HG03175 (cell line): ENCODE measurements at regions not wholly inside any gene's neighbourhood (a gene's known extent, or its start where the extent isn't known, plus 50 kb on each side); places are given as distances from the start of the nearest gene placed in this dataset.
"Not testable (repeated sequence)": the region's sequence is repeated elsewhere in the genome, so short reads cannot be mapped to it uniquely, and the experiment has no call there.

Experiments
- ATAC-seq: cut with Tn5 transposase; IDR thresholded peaks from one replicate; pipeline ENCODE4 v1.9.1; 2021; ENCODE audit warnings: mild to moderate bottlenecking, moderate library complexity; ENCODE audit not compliant: unreplicated experiment

- not testable (repeated sequence) for ATAC-seq
Observed at GRCh38 chrX:67213686-67214085, 330.1 kb upstream of the AR start.

DNA sequence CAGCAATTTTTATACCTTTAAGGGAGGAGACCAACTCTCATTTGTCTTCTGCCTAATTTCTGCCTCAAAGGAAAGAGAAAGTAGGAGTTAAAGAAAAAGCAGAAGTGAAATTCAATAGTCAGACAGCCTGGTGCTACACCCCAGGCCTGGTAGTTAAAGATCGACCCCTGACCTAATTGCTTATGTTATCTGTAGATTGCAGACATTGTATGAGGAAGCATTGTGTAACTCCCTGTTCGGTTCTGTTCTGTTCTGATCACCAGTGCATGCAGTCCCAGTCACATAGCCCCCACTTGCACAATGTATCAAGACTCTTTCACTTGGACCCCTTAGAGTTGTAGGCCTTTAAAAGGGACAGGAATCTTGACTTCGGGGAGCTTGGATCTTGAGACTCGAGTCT, 335.9 kb upstream of the AR start:
- ATAC-seq: no peak

- no peak for ATAC-seq
Observed at GRCh38 chrX:67159437-67159836, 384.4 kb upstream of the AR start.

- no peak for ATAC-seq
Observed at GRCh38 chrX:67114635-67115034, 429.2 kb upstream of the AR start.

DNA sequence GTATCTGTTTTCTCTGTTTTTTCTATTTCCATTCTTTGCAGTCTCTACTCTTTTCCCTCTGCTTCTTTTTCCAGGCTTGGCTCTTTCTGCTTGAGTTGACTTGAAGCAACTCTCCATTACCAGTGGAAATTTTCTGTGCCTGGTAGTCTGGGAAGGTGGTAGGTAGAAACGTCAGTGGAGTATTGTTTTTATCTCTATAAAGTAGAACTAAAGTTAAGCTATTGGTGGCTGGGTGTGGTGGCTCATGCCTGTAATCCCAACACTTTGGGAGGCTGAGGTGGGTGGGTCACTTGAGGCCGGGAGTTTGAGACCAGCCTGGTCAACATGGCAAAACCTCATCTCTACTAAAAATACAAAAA, 438.1 kb upstream of the AR start:
- no peak for ATAC-seq

DNA sequence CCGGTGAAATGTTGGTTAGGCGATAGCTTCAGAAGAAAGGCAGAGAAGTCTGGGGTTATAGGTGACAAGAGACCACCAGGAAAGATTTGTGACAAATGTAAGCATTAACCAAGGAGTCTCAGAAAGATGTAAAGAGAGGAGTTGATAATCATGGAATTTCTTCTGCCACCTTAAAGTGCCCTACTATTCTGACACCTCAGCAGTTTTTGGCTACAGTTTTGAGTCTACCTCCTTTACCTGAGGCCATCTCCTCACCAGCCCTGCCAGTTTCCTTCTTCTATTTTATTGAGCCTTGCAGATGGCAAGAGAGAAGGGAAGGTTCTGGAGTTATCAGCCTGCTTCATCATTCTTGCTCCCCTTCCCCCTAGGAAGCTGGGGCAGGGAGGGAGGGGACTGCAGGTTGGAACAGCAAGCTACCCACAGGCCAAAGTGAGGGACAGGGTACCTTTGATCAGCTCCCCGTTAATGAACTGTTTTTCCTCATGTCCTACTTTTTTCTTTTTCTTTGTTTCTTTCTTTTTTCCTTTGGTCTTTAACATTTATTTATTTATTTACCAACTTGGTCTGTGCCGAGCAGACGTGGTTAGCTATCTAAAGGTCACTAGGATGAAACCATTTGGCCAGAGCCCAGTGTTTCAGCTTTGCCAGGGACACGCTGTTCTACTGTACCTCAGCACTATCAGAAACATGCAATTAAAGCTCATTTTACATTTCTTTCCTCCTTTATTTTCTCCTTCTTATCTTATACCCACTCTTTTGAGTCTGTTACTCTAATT, 438.7 kb upstream of the AR start:
- no peak for ATAC-seq

GRCh38 chrX:67100031-67100884, 443.6 kb upstream of the AR start:
- no peak for ATAC-seq

DNA sequence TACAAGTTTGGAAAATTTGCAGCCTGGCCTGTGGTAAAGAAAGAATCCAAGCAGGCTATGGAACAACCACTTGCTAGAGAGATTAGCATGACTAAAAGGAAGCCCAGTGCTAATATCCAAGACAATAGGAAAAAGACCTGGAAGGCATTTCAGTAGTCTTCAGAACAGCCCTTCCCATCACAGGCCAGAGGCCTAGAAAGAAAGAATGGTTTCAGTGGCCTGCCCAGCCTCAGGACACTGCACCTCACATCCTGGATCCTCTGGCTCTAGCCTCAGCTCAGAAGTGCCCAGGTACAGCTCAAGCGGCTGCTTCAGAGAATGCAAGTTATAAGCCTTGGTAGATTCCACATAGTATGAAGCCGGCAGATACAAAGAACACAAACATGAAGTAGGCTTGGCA, 449.8 kb upstream of the AR start:
- ATAC-seq: no peak

DNA sequence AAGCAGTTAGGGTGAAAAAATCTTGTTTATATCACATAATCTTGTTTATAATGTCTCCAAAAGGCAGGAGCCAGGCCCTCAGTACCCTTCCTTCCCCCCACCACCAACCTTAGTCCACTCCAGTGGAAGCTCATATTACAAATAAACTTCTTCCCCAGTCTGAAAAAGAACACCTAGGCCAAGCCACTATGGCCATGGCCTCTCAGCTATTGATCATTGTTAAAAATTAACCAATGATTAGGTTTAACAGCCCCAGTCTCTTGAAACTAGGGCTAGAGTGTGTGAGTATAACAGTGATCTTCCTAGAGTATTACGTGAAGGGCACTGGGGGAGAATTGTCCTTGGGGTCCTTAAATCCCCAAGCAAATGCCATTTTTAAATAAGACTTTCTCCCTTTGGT, 411.9 kb upstream of the EDA2R start:
- no peak for ATAC-seq

- ATAC-seq: no peak
Observed at GRCh38 chrX:67044866-67045265, 406.0 kb upstream of the EDA2R start.

- ATAC-seq: no peak
Observed at GRCh38 chrX:67044029-67044653, 405.3 kb upstream of the EDA2R start.

DNA sequence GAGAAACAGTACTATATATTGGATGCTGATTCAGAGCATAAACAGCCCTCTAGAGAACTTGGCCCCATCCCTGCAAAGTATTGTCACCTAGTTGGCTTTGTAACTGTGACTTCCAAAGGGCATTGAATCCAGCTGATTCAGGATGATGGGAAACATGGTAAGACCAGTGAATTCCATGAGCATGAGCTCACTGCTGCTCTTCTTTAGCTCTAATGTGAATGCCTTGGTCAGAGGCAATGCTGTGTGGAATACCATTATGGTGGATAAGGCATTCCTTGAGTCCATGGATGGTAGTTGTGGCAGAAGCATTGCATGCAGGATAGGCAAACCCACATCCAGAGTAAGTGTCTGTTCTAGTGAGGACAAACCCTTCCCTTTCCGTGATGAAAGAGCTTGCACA, 365.6 kb upstream of the EDA2R start:
- no peak for ATAC-seq

DNA sequence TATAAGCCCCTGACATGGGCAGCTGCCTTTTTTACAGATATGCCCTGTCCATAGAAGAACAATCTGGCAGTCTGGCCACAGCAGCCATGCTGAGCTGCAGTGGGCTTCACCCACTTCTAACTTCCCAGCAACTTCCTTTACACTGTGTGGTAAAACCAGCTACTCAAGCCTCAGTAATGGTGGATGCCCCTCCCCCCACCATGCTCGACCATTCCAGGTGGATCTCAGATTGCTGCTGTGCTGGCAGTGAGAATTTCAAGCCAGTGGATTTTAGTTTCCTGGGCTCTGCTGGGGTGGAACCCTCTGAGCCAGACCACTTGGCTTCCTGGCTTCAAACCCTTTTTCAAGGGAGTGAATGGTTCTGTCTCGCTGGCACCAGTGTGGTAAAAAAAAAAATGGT, 355.9 kb upstream of the EDA2R start:
- ATAC-seq: no peak

- ATAC-seq: not testable (repeated sequence)
Observed at GRCh38 chrX:66992077-66992476, 353.2 kb upstream of the EDA2R start.

GRCh38 chrX:66988331-66988730, 349.5 kb upstream of the EDA2R start:
- no peak for ATAC-seq

- no peak for ATAC-seq
Observed at GRCh38 chrX:66961665-66962064, 322.8 kb upstream of the EDA2R start.

- no peak for ATAC-seq
Observed at GRCh38 chrX:66931713-66932112, 292.8 kb upstream of the EDA2R start.

- not testable (repeated sequence) for ATAC-seq
Observed at GRCh38 chrX:66930516-66930915, 291.6 kb upstream of the EDA2R start.

- ATAC-seq: no peak
Observed at GRCh38 chrX:66920296-66920695, 281.4 kb upstream of the EDA2R start.

- ATAC-seq: no peak
Observed at GRCh38 chrX:66919280-66919832, 280.5 kb upstream of the EDA2R start.

DNA sequence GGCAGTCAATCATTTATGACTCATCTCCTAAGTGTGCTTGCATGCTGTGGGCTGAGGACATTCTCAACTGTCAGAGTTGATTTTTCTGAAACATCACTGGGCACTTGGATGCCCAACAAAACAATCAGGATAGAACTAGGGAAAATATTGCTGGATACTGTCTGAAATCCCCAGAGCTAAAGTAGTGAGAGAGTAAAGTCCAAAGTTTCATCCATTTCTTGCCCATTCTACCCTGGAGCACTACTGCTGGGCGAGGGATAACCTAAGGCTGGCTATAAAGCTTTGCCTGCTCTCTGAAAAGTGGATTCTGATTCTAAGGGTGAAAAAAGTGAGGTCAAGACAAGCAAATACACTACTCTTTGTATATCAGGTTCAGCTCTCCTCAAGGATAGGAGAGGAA, 279.6 kb upstream of the EDA2R start:
- no peak for ATAC-seq

DNA sequence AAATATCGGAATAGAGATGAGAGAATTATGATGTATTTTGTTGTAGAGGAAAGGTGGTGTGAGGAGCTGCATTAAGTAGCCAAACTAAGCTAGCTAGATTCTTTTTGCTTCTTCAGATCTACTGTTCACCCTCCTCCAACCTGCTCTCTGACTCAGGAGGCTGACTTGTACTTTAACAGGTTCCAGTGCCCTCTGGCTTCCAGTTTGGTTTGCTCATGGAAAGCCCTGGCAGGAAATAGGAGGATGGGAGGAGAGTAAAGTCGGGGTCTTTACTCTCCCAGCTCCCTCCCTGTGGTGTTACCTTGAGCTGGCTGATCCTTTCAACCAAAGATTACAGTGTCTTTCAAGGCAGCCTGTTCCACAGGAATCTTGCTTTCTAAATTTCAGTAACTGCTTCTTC, 277.0 kb upstream of the EDA2R start:
- no peak for ATAC-seq
